ELR (cell line): ENCODE measurements at regions not wholly inside any gene's neighbourhood (a gene's known extent, or its start where the extent isn't known, plus 50 kb on each side); places are given as distances from the start of the nearest gene placed in this dataset.

ENCODE experiments used
- DNase-seq: peaks from one replicate; pipeline ENCODE4 v3.0.0-alpha.2; 2015; ENCODE audit warnings: low read depth

- DNase-seq: no peak
Measured at GRCh38 chr1:208782186-208782585, 538.0 kb upstream of the PLXNA2 start.

GRCh38 chr1:208785629-208786028 is 541.4 kb upstream of the PLXNA2 start:
- no peak for DNase-seq

DNA sequence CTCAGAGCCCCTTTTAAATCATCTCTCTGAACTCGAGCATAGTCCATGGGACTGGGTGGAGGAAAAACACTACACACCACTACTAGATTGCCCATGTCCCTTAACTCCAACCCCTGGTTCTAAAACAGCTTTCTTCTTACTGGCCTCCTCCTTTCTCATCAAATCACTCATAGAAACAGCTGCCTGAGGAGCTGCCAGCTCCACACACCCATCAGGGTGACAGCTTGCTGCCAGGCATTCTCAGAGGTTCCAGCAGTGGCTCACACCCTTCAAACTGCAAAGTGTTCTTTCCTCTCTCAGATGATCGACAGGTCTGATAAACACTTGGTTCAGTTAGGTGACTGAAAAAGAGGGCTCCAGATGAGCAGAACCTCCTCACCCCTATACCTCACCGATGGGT is 543.0 kb upstream of the PLXNA2 start:
- DNase-seq: no peak

DNA sequence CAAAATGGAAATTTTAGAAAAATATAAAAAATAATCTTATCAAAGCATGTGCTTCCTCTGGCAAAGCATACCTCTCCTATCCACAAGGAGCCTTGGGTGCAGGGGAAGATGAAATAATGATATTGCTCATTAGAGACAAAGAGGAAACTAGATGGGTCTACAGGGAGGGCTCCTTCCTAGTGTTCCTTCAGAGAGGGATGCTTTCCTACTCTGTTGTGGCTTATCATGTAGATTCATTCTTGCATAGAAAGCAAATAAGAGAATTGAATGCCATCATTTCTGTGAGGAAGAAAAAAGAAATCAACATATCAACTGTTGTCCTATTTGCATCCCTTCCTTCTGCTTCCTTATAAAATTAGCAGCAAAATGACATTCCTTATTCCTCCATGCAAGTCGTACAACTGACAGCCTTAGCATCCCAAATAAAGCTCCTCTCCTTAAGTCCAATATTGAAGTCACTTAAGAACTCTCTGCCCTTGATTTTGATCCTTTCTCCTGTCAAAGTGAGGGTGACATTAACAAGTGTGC is 543.9 kb upstream of the PLXNA2 start:
- no peak for DNase-seq

- DNase-seq: no peak
Measured at GRCh38 chr1:208791456-208791855, 547.3 kb upstream of the PLXNA2 start.

DNA sequence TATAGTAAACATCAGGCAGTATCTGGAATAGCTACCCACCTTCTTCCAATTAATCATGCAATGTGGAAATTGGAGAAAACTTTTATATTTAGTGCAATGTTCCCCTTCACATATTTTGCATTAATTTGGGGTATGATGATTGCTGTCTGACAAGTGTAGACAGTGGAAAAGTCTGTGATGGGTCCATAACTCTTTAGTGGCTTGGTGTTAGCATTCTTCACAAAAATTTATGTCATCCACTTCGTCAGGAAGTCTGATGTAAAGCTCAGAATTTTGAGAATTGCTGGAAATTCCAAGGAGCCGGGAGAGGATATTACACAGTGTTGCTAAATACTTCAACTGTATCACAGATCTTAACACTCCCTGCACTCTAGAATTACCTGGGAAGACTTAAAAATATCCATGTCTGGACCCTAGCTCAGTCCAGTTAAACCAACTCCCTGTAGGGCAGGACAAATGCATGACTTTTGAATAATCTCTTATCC is 549.7 kb upstream of the PLXNA2 start:
- DNase-seq: no peak

DNA sequence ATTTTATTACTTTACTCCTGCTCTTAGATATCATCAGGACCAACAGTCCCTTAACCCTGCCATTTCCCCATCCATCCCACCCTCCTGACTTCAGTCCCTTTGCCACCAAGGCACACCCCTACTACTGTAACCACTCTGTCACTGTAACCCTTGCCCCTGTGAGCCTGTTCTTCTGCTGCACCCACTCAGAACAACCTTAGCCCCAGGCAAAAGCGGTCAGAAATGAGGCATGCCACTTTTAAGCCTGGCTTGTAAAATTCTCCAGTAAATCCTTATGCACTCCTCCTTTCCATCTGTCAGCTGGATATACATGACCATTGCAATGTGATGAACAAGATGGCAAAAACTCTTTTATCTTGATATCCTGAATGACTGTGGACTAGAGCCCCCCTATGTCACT is 555.0 kb upstream of the PLXNA2 start:
- peak; percentile 4 for DNase-seq

DNA sequence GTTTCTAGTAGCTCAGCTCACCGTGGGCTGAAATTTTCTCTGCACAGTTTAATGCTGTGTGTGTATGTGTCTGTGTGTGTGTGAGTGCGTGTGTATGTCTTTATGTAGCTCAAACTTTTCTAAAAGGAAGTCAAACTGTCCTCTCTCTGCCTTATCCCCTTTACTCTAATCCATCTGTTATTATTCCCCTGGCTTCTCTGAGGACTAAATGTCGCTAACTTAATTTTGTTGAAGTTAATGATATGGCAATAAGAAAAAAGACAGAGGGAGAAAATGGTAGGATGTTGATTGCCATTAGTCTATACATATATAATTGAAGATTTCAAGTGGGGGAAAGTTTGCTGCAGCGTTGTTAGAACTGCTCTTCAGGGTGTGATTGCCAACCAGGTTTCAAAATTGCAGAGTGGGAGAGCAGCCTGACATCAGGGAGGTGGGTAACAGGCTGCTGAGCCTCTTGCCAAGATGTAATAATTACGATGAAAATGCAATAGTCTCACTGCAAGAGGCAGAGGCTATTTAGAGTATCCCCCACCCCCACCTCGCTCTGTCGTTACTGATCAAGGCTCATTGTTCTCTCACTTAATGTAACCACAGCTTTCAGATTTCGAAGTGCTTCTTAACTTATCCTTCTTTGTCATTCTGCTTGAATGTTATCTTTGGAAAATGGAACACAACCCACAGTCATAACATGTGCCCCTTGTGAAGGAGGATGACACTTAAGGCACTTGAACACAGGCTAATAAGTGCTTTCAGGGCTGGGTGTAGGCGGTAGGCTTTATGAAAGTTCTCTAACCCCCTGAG is 559.0 kb upstream of the PLXNA2 start:
- no peak for DNase-seq

- DNase-seq: peak; percentile 23
Measured at GRCh38 chr1:208807446-208808127, 563.4 kb upstream of the PLXNA2 start.

DNA sequence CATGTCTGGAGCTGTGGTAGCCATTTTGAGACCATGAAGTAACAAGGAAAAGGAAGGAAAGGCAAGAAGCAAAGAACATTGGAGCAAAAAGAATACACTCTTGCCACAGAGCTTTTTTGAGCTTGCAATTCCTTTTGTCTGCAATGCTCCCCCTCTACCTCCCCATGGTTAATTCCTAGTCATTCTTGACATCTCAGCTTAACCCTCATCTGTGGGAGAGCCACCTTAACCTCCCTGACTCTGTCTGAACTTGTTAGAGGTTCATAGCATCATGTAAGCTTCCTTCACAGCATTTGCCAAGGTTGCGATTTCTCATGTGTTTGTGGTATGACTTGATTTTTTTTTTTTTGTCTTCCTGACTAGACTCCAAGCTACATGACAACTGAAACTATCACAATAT is 564.1 kb upstream of the PLXNA2 start:
- DNase-seq: no peak

DNA sequence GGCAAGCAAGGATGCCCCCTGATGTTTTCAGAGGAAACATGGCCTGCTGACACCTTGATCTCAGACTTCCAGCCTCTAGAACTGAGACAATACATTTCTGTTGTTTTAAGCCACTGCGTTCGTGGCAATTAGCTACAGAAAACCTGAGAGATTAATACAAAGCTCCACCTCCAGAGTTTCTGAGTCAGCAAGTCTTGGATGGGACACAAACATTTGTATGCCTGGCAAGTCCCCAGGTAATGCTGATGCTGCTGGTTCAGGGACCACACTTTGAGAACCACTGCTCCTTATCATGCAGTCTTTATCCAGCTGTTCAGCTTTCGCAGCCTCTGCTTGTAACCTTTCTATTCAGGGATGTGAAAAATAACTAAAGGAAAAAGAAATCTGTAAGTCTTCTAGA is 565.7 kb upstream of the PLXNA2 start:
- no peak for DNase-seq

GRCh38 chr1:208818770-208819445 is 574.7 kb upstream of the PLXNA2 start:
- DNase-seq: no peak

GRCh38 chr1:208820580-208821212 is 576.5 kb upstream of the PLXNA2 start:
- DNase-seq: no peak

- DNase-seq: no peak
Measured at GRCh38 chr1:208821939-208822338, 577.8 kb upstream of the PLXNA2 start.

DNA sequence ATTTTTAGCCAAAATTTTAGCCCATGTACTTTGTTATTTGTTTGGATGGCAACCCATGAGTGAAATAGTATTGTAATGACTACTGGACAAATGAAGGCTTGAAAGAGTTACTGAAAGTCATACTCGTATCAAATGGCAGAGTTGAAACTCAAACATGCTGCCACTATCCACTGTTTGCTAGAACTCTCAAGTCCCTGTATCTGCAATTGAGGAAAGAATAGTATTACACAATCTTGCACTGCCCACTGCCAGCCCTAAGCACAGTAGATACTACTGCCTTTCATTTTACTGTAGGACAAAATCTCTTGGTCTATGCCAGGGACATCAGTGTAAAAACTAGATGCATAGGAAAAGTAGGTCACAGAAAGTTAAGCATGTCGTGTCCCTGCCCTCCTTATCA is 581.1 kb upstream of the PLXNA2 start:
- no peak for DNase-seq

DNA sequence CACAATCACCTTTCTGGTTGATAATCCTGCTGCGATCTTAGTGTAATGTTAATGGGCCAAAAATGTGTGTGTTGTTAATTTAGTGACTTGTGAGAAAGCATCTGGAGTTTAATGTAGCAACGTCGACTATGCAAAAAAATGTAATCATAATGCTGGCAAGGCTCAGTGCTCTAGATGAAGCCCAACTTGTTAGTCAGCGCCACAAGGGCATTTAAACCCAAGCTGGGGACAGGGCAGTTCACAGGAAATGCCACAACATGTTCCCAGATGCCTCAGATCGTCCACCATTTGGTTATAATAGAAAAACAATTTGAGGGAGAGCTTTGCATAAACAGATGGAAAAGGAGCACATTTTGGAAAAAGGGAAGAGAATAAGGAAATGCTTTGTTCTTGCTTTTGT is 585.4 kb upstream of the PLXNA2 start:
- no peak for DNase-seq

GRCh38 chr1:208834381-208835096 is 590.4 kb upstream of the PLXNA2 start:
- peak; percentile 7 for DNase-seq

DNA sequence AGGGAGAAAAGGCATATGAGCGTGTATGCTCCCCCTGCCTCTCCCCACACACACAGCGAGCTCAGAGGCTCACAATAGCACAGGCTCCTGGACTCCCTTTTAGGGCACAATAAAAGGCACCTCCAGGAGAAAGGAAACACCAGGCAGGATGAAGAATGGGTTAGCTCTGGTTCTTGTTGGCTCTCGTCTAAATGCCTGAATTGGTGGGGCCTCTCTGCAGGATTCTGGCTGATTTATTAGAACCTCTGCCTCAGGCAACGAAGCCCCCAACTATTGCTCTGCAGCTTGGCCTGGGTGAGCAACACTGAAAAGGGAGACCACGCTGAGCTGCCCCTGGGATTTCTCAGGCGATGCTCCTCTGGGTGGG is 590.9 kb upstream of the PLXNA2 start:
- no peak for DNase-seq

GRCh38 chr1:208835781-208836180 is 591.6 kb upstream of the PLXNA2 start:
- no peak for DNase-seq

GRCh38 chr1:208837242-208837641 is 593.1 kb upstream of the PLXNA2 start:
- no peak for DNase-seq

DNA sequence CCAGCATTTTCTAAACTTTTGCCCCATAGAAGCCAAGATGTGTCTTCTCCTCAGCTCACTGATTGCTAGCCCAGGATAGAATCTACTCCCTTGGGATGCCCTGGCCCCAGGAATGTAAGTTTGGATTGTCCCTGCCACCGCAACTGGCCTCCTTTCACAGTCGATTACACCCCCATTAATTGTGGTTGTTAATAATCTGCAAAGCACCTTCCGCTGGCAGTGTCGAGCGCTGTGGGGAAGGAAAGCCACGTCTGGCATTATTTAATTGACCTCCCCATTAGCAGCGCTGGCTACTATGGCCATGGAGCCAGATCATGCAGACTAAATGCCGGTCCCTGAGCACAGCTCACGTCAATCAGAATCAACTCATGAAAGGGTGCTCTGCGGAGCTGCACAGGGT is 597.3 kb upstream of the PLXNA2 start:
- DNase-seq: no peak

DNA sequence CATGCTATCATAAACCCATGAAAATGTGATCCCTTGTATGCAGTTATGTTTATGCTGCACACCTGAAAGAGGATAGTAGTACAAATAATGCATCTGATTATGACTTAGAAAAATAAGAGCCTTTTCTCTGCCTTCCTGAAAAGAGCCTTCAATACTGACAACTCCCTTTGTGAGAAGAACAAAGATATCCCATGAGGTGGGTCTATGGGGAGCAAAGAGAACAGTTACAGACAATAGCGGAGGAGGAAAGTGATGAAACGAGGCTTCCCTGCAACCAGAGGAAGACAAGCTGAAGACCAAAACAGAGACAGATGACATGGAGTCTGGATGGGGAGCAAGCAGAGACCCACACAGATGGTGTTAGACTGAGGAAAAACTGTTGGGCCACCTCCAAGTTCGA is 598.3 kb upstream of the PLXNA2 start:
- DNase-seq: no peak
